HG02970 (cell line): ENCODE measurements at regions not wholly inside any gene's neighbourhood (a gene's known extent, or its start where the extent isn't known, plus 50 kb on each side); places are given as distances from the start of the nearest gene placed in this dataset.
"Not testable (repeated sequence)": the region's sequence is repeated elsewhere in the genome, so short reads cannot be mapped to it uniquely, and the experiment has no call there.

ENCODE experiments used
- ATAC-seq: cut with Tn5 transposase; IDR thresholded peaks from one replicate; pipeline ENCODE4 v1.9.1; 2021; ENCODE audit warnings: mild to moderate bottlenecking, moderate library complexity, moderate number of reproducible peaks; ENCODE audit not compliant: unreplicated experiment, low FRiP score

- ATAC-seq, result no peak
These were observed 93.9 kb downstream of the BUD13 start for GRCh38 chr11:116678887-116679286.

DNA sequence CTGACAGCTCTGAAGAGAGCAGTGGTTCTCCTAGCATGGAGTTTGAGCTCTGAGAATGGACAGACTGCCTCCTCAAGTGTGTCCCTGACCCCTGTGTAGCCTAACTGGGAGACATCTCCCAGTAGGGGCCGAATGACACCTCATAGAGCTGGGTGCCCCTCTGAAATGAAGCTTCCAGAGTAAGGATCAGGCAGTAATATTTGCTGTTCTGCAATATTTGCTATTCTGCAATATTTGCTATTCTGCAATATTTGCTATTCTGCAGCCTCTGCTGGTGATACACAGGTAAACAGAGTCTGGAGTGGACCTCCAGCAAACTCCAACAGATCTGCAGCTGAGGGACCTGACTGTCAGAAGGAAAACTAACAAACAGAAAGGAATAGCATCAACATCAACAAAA, 105.5 kb downstream of the BUD13 start:
- ATAC-seq, result not testable (repeated sequence)

- not testable (repeated sequence) for ATAC-seq
These were observed 106.0 kb downstream of the BUD13 start for GRCh38 chr11:116666673-116667249.

DNA sequence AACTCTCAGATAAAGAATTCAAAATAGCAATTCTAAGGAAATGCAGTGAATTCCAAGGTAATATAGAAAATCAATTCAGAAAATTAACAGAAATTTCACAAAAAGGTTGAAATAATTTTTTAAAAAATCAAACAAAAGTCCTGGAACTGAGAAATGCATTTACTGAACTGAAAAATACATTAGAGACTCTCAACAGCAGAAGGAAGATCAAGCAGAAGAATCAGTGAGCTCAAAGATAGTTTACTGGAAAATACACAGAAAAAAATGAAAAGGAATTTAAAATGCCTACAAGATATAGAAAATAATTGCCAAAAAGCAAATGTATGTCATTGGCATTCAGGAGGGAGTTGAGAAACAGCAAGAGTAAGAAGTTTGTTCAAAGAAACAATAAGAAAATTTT, 107.3 kb downstream of the BUD13 start:
- no peak for ATAC-seq

GRCh38 chr11:116661056-116661455, 111.7 kb downstream of the BUD13 start:
- ATAC-seq, result no peak

DNA sequence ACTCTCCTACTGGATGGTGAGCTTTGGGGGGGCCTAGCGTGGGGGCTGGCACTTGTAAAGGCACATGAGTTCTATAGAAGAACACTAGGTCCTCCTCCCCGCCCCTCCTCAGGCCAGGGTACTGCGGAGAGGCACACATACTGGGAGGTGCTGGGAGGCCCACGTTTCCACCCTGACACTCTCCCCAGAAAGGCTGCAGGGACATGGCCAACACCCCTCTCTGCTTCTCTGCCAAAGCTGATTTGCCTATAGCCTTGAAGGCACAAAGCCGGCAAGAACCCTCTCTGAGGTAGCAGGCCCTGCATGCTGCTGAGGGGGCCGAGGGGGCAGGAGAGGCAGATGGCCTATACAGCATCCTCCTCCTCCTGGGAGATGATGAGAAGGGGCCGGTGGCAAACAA, 112.8 kb downstream of the BUD13 start:
- ATAC-seq, result no peak

DNA sequence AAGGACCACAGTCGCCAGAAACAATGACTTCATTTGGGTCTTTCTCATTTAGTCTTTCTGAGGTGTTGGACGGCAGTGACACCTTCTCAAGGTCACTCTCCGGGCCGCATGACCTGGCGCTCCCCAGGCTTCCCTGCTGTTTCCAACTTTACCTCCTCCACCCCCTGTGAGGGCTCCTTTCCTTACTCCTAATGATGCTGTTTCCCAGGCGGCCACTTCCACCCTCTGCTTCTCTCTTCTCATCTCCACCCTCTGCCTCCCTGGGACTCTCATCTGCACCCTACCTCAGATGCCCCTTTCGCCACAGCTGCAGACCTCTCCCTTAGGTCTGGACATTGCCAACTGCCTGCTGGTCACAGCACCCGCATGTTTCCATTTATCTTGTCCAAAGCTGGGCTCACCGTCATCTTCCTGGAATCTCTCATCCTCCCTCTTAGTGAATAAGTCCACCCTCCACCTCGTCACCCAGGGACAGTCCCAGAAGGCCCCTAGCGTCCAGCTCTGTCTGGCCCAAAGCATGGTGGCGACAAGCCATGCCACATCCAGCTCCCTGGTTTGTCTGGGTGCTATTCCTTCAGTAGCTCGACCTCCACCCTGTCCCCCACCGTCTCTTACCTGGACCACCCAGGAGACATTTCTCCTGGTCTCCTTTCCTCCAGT, 113.8 kb downstream of the BUD13 start:
- ATAC-seq, result no peak

DNA sequence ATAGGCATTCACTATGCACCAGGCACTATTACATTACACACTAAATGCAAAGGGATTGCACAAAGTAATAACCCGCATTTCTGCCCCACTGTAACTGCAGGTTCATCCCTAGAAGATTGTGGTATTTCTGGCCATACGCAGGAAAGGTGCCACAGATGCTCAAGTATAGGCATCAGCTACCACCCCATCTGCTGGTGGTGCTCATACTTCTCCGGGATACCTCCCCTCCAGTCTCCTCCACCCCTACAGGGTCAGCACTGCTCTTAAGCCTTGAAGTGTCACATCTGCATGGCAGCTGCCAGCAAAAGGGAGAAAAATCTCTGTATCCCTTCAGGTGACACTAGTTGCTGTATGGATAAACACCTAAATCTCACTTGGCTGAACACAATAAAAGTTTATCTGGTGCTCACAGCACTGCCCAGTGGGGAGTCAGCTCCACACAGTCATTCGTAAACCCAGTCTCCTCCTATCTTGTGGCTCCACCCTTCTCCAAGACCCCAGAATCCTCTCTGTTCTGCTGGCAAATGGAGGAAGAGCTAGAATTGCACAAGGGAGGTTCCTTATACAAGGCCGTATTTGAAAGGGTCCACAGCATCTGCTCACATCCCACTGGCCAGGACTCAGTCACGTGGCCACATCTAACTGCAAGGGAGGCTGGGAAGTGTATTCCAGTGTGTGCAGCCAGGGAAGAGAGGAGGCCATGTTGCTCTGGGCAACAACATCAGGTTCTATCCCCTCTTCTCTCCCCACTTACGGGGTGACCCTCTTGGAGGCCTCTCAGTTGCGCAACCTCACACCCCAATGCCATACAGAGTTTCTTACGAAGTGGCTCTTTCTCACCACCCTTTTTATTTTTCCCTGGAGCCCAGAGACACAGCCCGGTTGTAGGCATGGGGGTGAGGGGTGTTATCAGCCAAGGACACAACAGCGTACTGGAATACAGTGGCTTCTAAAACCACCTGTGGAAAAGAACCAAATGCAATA, 114.7 kb downstream of the BUD13 start:
- no peak for ATAC-seq

- ATAC-seq, result no peak
These were observed 116.8 kb downstream of the BUD13 start for GRCh38 chr11:116656011-116656410.

DNA sequence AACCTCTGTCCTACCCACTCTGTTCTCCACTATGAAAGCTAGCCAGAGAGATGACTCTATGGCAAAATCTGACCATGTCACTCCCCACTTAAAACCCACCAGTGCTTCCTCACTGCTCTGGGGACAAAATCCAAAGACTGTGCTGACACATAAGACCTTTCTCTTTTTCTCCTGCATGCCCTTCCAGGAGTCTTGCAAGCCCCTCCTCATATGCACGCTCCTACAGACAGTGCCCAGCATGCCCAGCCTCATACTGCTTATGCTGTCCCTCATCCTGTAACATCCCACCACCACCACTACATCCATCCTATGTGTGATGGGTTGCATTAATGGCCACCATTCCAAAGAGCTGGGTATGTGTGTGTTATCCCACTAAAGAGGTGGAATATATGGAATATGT, 118.3 kb downstream of the BUD13 start:
- ATAC-seq, result no peak

DNA sequence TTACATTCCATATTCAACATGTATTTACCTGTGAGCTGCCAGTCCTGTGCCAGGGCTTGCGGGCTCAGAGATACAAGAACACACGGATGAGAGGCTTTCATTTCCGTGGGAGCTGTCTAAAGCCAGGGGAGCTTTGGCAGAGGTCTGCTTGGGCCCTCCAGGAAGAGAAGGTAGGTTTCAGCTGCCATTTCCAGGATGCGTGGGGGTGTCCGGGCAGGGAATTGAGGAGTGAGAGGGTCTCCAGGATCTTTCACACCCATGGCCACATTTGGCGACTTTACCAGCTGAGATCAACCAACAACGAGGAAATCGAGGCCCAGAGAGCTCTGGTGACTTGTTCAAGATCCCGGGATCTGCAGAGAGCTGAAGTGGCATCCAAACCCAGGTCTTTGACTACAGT, 119.6 kb downstream of the BUD13 start:
- no peak for ATAC-seq

DNA sequence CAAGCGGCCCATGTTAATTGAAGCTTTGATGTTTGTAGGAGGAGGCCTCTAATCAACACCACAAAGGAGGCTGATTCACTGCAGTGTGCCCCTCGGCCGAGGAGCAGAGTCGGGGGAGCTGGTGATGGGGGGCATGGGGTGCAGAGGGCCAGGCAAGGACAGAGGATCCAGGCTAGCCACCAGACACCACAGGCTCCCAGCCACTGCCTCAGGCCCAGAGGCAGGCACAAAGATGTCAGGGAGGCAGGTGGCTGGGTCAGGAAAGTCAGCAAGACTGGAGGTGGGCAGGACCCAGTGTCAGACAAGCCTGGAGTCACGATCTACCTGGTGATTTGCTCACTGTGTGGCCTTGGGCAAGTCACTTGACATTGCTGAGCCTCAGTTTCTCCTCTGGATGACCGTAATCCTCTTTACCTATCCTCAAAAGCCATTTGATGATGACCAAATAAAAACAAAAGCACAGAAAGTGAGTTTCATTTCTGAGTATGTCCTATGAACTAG, 121.0 kb downstream of the BUD13 start:
- no peak for ATAC-seq

- ATAC-seq, result no peak
These were observed 121.6 kb downstream of the BUD13 start for GRCh38 chr11:116651098-116651736.

GRCh38 chr11:116650052-116650451, 122.7 kb downstream of the BUD13 start:
- no peak for ATAC-seq

DNA sequence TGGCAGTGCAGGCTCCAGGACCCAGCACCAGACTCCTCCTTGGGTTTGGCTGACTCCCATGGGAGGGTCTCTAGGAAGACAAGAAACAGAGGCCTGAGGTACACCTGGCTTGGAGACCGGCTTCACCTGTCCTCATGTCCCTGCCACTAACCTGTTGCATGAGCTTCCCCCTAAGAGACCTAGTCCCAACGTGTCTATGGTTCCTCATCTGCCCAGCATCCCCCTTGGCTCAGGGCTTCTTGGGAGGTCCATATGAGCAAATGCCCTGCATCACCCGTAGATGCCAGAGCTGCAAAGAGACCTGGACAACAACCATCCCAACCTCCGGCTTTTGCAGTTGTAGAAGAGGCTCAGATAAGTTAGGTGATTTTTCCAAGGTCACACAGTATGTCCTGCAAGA, 123.5 kb downstream of the BUD13 start:
- ATAC-seq, result no peak

DNA sequence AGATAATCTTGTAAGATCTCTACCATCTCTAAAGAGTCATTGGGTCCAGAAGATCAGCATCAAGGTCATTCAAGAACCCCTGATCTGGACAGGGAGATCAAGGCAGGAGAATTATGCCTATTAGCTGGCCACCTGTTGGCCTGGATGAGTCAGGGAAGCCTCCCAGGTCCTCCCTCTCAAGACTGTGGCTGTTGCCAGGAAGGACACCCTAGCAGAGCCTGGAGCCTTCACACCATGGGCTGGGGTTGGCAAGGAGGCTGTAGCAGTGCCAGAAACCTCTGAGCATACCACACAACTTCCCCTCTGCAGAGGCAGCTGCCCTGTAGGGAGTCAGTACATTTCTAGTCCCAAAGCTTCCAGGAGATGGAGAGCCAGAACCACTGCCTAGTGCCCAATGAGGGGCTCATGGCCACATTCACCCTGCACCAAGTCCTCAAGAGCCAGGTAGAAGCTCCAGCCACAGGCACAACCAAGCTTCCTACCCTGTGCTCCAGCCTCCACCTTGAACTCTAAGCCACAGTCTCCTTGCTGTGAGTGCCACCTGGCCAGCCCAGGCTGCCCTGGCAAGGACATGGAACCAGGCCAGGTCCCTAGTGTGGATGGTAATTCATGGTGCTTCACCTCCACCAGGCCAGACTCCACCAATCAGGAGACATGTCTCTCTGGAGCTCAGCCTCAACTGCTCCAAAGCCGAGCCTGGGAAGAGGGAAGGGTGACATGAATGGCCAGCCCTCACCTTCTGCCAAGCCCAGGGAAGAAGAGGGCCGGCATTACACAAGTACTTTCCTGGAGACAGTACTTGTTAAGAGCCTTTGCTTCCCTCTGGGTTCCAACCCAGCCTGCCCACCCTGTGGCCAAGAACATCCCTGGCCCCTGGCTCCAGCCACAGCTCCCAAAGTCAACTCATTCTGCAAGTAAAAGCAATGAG, 124.3 kb downstream of the BUD13 start:
- ATAC-seq, result no peak

DNA sequence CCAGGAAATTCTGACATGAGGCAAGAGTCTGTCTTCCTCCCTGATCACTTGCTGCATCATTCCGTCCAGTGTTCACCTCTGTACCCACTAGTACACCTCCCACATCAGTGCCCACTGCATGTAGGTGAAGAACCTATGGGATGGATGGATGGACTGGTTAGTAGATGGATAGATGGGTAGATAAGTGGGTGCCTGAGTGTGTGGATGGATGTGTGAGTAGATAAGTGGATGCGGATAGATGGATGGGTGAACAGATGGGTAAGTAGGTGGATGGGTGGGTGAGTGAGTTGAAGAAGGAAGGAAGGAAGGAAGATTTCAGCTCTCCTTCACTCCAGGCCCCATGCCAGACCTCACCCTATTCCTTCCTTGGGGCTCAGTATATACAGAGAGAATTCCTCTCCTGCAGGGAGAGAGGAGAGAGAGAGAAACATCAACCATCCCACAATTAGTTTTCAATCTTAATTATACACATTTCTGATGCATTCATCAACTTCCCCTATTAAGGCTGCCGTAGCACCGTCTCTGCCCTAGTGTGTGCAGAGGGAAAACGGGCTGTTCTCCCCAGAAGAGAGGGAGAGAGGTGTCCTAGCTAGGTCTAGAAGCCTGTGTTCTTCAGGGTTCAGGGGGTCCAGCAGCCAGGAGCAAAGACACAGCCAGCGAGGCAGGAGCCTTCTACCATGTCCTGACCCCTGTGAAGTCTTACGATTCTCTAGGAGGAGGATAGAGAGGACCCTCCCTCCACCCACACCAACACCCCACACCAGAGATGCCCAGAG, 125.3 kb downstream of the BUD13 start:
- ATAC-seq, result no peak

DNA sequence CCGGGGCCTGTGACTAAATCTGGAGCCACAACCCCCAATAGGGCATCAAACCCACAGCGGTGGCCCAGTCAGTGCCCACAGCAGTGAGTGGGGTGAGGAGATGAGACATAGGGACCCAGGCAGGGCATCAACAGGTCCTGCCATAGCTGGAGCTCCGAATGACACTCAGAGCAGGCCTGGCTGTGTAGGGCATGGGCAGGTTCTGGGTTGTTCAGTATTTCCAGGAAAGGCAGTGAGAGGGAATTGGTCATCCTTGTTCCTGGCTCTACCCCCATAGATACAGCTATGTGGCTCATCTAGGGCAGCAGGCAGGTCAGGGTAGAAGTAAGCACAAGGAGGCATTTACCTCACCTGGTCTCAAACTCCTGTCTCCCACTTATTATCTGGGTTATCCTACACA, 126.6 kb downstream of the BUD13 start:
- no peak for ATAC-seq

GRCh38 chr11:116644941-116645305, 127.9 kb downstream of the BUD13 start:
- no peak for ATAC-seq
